NB4 (cell line): ENCODE measurements at regions not wholly inside any gene's neighbourhood (a gene's known extent, or its start where the extent isn't known, plus 50 kb on each side); places are given as distances from the start of the nearest gene placed in this dataset.

Source experiments
- DNase-seq: peaks from one replicate; pipeline ENCODE4 v3.0.0; 2010; ENCODE audit warnings: low read depth
- H3K4me3 ChIP-seq: one replicate; pipeline ENCODE4 v1.5.1; 2011; ENCODE audit warnings: mild to moderate bottlenecking, low read depth, low read length, moderate library complexity
- MAX ChIP-seq: IDR thresholded peaks from 2 replicates; pipeline ENCODE4 v1.6.1; 2011; ENCODE audit warnings: low read depth, low read length
- MYC ChIP-seq: IDR thresholded peaks from 2 replicates; pipeline ENCODE4 v1.6.1; 2011; ENCODE audit warnings: low read depth, low read length
- POLR2A ChIP-seq: IDR thresholded peaks from 2 replicates; pipeline ENCODE4 v1.6.1; 2011; ENCODE audit warnings: mild to moderate bottlenecking; ENCODE audit not compliant: insufficient read length; ENCODE audit errors: extremely low read depth
- TF ChIP-seq, protein P1 (sequence below): IDR thresholded peaks from one replicate; pipeline ENCODE4 v1.5.1; 2012; ENCODE audit warnings: low read depth, low read length

- TF ChIP-seq POLR2A (no peak), MAX (no peak), MYC (no peak)
- TF ChIP-seq, protein P1, sequence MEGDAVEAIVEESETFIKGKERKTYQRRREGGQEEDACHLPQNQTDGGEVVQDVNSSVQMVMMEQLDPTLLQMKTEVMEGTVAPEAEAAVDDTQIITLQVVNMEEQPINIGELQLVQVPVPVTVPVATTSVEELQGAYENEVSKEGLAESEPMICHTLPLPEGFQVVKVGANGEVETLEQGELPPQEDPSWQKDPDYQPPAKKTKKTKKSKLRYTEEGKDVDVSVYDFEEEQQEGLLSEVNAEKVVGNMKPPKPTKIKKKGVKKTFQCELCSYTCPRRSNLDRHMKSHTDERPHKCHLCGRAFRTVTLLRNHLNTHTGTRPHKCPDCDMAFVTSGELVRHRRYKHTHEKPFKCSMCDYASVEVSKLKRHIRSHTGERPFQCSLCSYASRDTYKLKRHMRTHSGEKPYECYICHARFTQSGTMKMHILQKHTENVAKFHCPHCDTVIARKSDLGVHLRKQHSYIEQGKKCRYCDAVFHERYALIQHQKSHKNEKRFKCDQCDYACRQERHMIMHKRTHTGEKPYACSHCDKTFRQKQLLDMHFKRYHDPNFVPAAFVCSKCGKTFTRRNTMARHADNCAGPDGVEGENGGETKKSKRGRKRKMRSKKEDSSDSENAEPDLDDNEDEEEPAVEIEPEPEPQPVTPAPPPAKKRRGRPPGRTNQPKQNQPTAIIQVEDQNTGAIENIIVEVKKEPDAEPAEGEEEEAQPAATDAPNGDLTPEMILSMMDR: no peak
- DNase-seq: no peak
- H3K4me3 ChIP-seq: no peak overlapping the region
These were observed 217.4 kb upstream of the PITX2 start for GRCh38 chr4:110840221-110840654.

DNA sequence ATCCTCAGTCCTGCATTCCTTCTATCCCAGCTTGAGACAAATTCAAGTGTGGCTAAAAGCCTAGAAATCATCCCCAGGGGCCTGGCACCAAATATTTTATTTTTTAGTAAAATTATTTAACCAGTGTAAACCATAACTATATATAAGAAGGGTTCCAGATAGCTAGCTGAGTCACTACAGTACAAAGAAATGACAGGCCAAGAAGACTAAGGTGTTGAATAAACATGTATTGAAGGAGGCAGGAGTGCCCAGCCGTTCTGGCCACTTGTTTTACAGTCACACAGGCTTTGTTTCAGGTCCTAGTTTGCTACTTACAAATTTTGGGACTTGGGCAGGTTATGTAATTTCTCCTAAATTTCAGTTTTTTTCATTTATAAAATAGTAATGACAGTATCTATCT, 225.9 kb upstream of the PITX2 start:
- no peak for TF ChIP-seq POLR2A
- no peak for TF ChIP-seq MYC
- TF ChIP-seq MAX: no peak
- TF ChIP-seq, protein P1: no peak
- no peak overlapping the region for H3K4me3 ChIP-seq
- no peak for DNase-seq

- H3K4me3 ChIP-seq: no peak overlapping the region
- DNase-seq: no peak
- TF ChIP-seq MYC (no peak), POLR2A (no peak), MAX (no peak)
- TF ChIP-seq, protein P1: no peak
These were observed 226.6 kb upstream of the PITX2 start for GRCh38 chr4:110849461-110849860.

GRCh38 chr4:110850461-110851442, 227.9 kb upstream of the PITX2 start:
- H3K4me3 ChIP-seq: no peak overlapping the region
- TF ChIP-seq, protein P1: no peak
- no peak for TF ChIP-seq MAX
- no peak for DNase-seq

DNA sequence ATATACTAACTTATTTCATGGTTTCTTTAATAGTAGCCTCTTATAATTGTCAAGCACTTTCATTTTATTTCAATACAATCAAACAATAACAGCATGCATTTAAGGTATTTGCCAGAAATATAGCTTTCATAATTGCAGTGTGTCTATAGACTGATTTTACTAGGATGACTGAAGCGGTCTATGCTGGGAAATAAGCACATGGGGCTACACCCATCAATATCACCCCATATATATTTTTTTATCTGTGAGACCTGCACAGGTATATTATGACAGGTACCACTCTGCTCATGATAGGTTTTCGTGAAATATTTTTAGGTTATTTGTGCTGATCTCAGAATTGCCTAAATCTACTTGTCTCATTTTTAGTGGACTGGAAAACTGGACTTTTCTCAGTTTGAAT, 229.1 kb upstream of the PITX2 start:
- TF ChIP-seq MYC (no peak), MAX (no peak), POLR2A (no peak)
- TF ChIP-seq, protein P1: no peak
- H3K4me3 ChIP-seq: no peak overlapping the region
- no peak for DNase-seq
